K562 (cell line): ENCODE measurements at regions not wholly inside any gene's neighbourhood (a gene's known extent, or its start where the extent isn't known, plus 50 kb on each side); places are given as distances from the start of the nearest gene placed in this dataset.
A peak's percentile ranks its signal among the peaks of the same experiment; 100 is the strongest.

Experiments
- ATAC-seq: fragments of 200-7000 bp; cut with Tn5 transposase; 3 replicates; pipeline ENCODE4 v1.9.1; 2020; ENCODE audit warnings: moderate library complexity
- BruUV-seq: library from RNA; stranded (reverse); fragments of 400-500 nt; replicated peaks from 2 replicates; lab custom pipeline; 2021; lab: Mats Ljungman, UMichigan
- CTCF ChIA-PET: fragments of 300-600 bp; formaldehyde crosslinking; extraction: SDS; loops from one replicate; lab custom pipeline; 2021; ENCODE audit warnings: low intra/inter-chr PET ratio; lab: Yijun Ruan, JAX
- POLR2A ChIA-PET: fragments of 300-600, 350-650 bp; sonication (Branson Sonifier 250); formaldehyde crosslinking; extraction: SDS; loops from one replicate; lab custom pipeline; 2021; ENCODE audit warnings: antibody characterized with exemption, inconsistent platforms; lab: Yijun Ruan, JAX
- DNase-seq, 4 experiments: peaks; one replicate each; pipeline versions ENCODE4 v3.0.0 to v3.0.0-alpha.2; 2011 to 2018; ENCODE audit warnings: low spot score in 3 of 4, mixed read lengths in 3 of 4; ENCODE audit errors: extremely low read depth in 1 of 4
- FAIRE-seq: peaks from 2 replicates; lab custom pipeline; 2011; peaks lifted over from hg19 to GRCh38; lab: Jason Lieb, UNC
- H2AFZ ChIP-seq: 2 replicates; pipeline ENCODE4 v1.6.0; 2011; ENCODE audit warnings: low read depth, low read length, control low read depth, inconsistent platforms
- H3K27ac ChIP-seq: fragments of 200-600 bp; 3 replicates; pipeline ENCODE4 v1.8.0; 2011; ENCODE audit warnings: low read depth, mild to moderate bottlenecking, control low read depth, inconsistent platforms, low read length, moderate library complexity, mixed read lengths; ENCODE audit errors: extremely low read depth
- H3K27me3 ChIP-seq, 2 experiments: fragments of 300-600 bp in 1 of 2; 2 replicates in 1 of 2; 3 replicates in 1 of 2; pipeline versions ENCODE4 v1.6.0 to v1.8.0; 2011; ENCODE audit warnings: inconsistent platforms in 2 of 2, low read length in 2 of 2, mild to moderate bottlenecking in 1 of 2, mixed read lengths in 1 of 2, moderate library complexity in 1 of 2; ENCODE audit not compliant: control insufficient read depth in 2 of 2, insufficient read depth in 2 of 2
- H3K36me3 ChIP-seq: fragments of 300-600 bp; 3 replicates; pipeline ENCODE4 v1.8.0; 2011; ENCODE audit warnings: mild to moderate bottlenecking, low read length, inconsistent platforms; ENCODE audit not compliant: control insufficient read depth, insufficient read depth
- H3K4me1 ChIP-seq, 2 experiments: fragments of 200-600 bp in 1 of 2; replicated peaks in 1 of 2; 2 replicates in 1 of 2; 3 replicates in 1 of 2; pipeline versions ENCODE4 v1.5.1 to v1.8.0; 2011; ENCODE audit warnings: inconsistent platforms in 2 of 2, low read length in 2 of 2, mild to moderate bottlenecking in 1 of 2, mixed read lengths in 1 of 2, moderate library complexity in 1 of 2; ENCODE audit not compliant: control insufficient read depth in 2 of 2, insufficient read depth in 2 of 2
- H3K4me2 ChIP-seq: 2 replicates; pipeline ENCODE4 v1.6.1; 2011; ENCODE audit warnings: low read length, control low read depth, inconsistent platforms, mixed read lengths; ENCODE audit not compliant: insufficient read depth
- H3K4me3 ChIP-seq: fragments of 200-600 bp; sonication (generic), shearing (Covaris generic); 2 replicates; pipeline ENCODE4 v1.5.1; 2016; ENCODE audit warnings: control low read depth, inconsistent platforms
- H3K79me2 ChIP-seq: fragments of 200-600 bp; 3 replicates; pipeline ENCODE4 v1.8.0; 2011; ENCODE audit warnings: low read length, inconsistent platforms; ENCODE audit not compliant: control insufficient read depth, insufficient read depth
- H3K9ac ChIP-seq, 2 experiments: 2 replicates each; pipeline versions ENCODE4 v1.6.0 to v1.6.1; 2011; ENCODE audit warnings: low read depth in 2 of 2, low read length in 2 of 2, control low read depth in 1 of 2, inconsistent platforms in 1 of 2, mild to moderate bottlenecking in 1 of 2, mixed read lengths in 1 of 2; ENCODE audit not compliant: insufficient read depth in 1 of 2
- H3K9me1 ChIP-seq: one replicate; pipeline ENCODE4 v1.6.0; 2011; ENCODE audit warnings: inconsistent platforms, mild to moderate bottlenecking, low read length, moderate library complexity; ENCODE audit not compliant: control insufficient read depth, insufficient read depth
- H3K9me3 ChIP-seq: replicated peaks from 2 replicates; pipeline ENCODE4 v1.5.1; 2011; ENCODE audit warnings: low read depth, low read length, inconsistent platforms; ENCODE audit not compliant: control insufficient read depth, insufficient read depth
- H4K20me1 ChIP-seq: replicated peaks from 2 replicates; pipeline ENCODE4 v1.6.1; 2011; ENCODE audit warnings: low read length, inconsistent platforms, mixed read lengths; ENCODE audit not compliant: control insufficient read depth, insufficient read depth
- GABPA ChIP-seq: fragments of 200-800 bp; sonication (Bioruptor generic); conservative IDR thresholded peaks from 2 replicates; pipeline ENCODE4 v1.6.1; 2016; ENCODE audit warnings: low read depth, missing genetic modification characterization, missing compliant biosample characterization
- NR1H2 ChIP-seq: sonication (generic); formaldehyde crosslinking; IDR thresholded peaks from 2 replicates; pipeline ENCODE4 v1.4.0; 2020; ENCODE audit warnings: mild to moderate bottlenecking, missing genetic modification reagents
- POLR2A ChIP-seq: fragments of 450-650 bp; conservative IDR thresholded peaks from 2 replicates; pipeline ENCODE4 v1.6.1; 2016
- SAP30 ChIP-seq: fragments of 200-600 bp; sonication (generic); IDR thresholded peaks from 2 replicates; pipeline ENCODE4 v1.6.1; 2012; ENCODE audit warnings: borderline replicate concordance, low read depth, mild to moderate bottlenecking, moderate library complexity, low read length, control low read depth, inconsistent platforms; ENCODE audit not compliant: insufficient read depth, poor library complexity, severe bottlenecking
- SMARCB1 ChIP-seq: IDR thresholded peaks from 2 replicates; pipeline ENCODE4 v1.6.1; 2011; ENCODE audit warnings: improper control_type of control experiment, low read depth; ENCODE audit not compliant: insufficient read length
- TEAD2 ChIP-seq: fragments of 450-650 bp; IDR thresholded peaks from 2 replicates; pipeline ENCODE4 v1.6.1; 2016; ENCODE audit warnings: missing genetic modification characterization, control low read depth, missing compliant biosample characterization
- ZNF282 ChIP-seq: sonication (generic); formaldehyde crosslinking; IDR thresholded peaks from 2 replicates; pipeline ENCODE4 v1.8.1; 2023; ENCODE audit warnings: missing genetic modification reagents
- ZNF431 ChIP-seq: sonication (generic); formaldehyde crosslinking; IDR thresholded peaks from 2 replicates; pipeline ENCODE4 v1.8.0; 2022; ENCODE audit warnings: mild to moderate bottlenecking, missing genetic modification reagents
- WGBS: fragments of 100-300 bp; shearing (Covaris generic); methylation state at CpG from one replicate; pipeline ENCODE4 v1.1.6; 2016; ENCODE audit warnings: low coverage, mixed read lengths; ENCODE audit not compliant: insufficient coverage; ENCODE audit errors: missing lambda C conversion rate; 5-methylcytosine and 5-hydroxymethylcytosine counted together
- in situ Hi-C: fragments of 300-500 bp; cut with MboI; formaldehyde crosslinking; loops from 4 replicates; pipeline ENCODE4 v1.15.0; 2018; ENCODE audit warnings: inconsistent platforms, mixed read lengths
- intact Hi-C: fragments of 100-400 bp; cut with micrococcal nuclease; formaldehyde crosslinking; loops from 2 replicates; pipeline ENCODE4 v1.14.2; 2022
- TF ChIP-seq, protein P1 (sequence below): sonication (generic); formaldehyde crosslinking; IDR thresholded peaks from 2 replicates; pipeline ENCODE4 v1.8.0; 2023; ENCODE audit warnings: mild to moderate bottlenecking, missing genetic modification reagents
- TF ChIP-seq, protein P2 (sequence below), 2 experiments: fragments of 450-650 bp in 1 of 2; IDR thresholded peaks; 2 replicates each; pipeline ENCODE4 v1.6.1; 2011 to 2017; ENCODE audit warnings: low read depth in 2 of 2, antibody characterized with exemption in 1 of 2, borderline replicate concordance in 1 of 2, low read length in 1 of 2, mild to moderate bottlenecking in 1 of 2, mixed read lengths in 1 of 2; ENCODE audit not compliant: control insufficient read depth in 1 of 2

DNA sequence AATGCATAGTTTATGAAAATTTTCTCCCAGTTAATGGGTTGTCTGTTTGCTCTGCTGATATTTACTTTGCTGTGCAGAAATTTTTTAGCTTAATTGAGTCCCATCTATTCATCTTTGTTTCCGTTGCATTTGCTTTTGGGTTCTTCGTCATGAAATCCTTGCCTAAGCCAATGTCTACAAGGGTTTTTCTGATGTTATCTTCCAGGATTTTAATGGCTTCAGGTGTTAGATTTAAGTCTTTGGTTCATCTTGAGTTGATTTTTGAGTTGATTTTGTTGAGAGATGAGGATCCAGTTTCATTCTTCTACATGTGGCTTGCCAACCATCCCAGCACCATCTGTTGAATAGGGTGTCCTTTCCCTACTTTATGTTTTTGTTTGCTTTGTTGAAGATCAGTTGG lies 85.2 kb downstream of the DRAM2 start:
- CTCF ChIA-PET, result no interaction called here
- Histone ChIP-seq H3K27ac (no peak overlapping the region), H3K79me2 (no peaks in the 10 kb centered on the region), H2AFZ (no peak overlapping the region), H3K4me3 (no peak overlapping the region), H3K27me3 (no peaks in the 10 kb centered on the region), H3K9me3 (no peaks in the 10 kb centered on the region), H4K20me1 (no peaks in the 10 kb centered on the region), H3K9me1 (no peaks in the 10 kb centered on the region), H3K4me1 (no peaks in the 10 kb centered on the region), H3K9ac (no peak overlapping the region)
- no peak for ATAC-seq
- no peak for FAIRE-seq
- BruUV-seq, result no TSS peak
- intact Hi-C loops, result no loop called here
- TF ChIP-seq SMARCB1, result no peak
- TF ChIP-seq POLR2A, result peak; percentile 21; the same call in 1 of the 2 replicates
- TF ChIP-seq, all 486 proteins: peak for 1
- no peak for DNase-seq
- in situ Hi-C loops, result no loop called here
- POLR2A ChIA-PET, result no interaction called here
- Histone ChIP-seq H3K36me3 (no peaks in the 10 kb centered on the region), H3K4me2 (no peak overlapping the region)
- 0% methylated on average over 2 of the region's 2 CpGs for WGBS

DNA sequence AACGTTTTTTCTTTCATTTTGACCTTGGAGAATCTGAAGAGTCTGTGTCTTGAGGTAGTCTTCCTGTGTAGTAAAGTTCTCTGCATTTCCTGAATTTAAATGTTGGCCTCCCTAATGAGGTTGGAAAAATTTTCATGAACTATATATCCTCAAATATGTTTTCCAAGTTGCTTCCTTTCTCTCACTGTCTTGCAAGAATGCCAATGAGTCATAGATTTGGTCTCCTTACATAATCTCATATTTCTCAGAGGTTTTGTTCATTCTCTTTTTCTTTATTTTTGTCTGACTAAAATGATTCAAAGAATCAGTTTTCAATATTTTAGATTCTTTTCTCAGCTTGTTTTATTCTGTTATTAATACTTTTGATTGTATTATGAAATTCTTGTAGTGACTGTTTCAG lies 87.6 kb downstream of the DRAM2 start:
- Histone ChIP-seq H3K4me2 (no peak overlapping the region), H3K27ac (no peak overlapping the region), H2AFZ (no peak overlapping the region), H3K36me3 (no peaks in the 10 kb centered on the region), H3K9ac (no peak overlapping the region), H3K9me1 (no peaks in the 10 kb centered on the region), H3K27me3 (no peaks in the 10 kb centered on the region), H3K4me3 (no peak overlapping the region), H3K9me3 (no peaks in the 10 kb centered on the region), H3K79me2 (no peaks in the 10 kb centered on the region), H3K4me1 (no peaks in the 10 kb centered on the region), H4K20me1 (no peaks in the 10 kb centered on the region)
- no peak for FAIRE-seq
- no peak for ATAC-seq
- POLR2A ChIA-PET, result no interaction called here
- CTCF ChIA-PET, result no interaction called here
- WGBS, result 0% methylated on average over 1 of the region's 1 CpG
- intact Hi-C loops, result no loop called here
- no TSS peak for BruUV-seq
- no peak for DNase-seq
- in situ Hi-C loops, result no loop called here
- TF ChIP-seq, protein P1, sequence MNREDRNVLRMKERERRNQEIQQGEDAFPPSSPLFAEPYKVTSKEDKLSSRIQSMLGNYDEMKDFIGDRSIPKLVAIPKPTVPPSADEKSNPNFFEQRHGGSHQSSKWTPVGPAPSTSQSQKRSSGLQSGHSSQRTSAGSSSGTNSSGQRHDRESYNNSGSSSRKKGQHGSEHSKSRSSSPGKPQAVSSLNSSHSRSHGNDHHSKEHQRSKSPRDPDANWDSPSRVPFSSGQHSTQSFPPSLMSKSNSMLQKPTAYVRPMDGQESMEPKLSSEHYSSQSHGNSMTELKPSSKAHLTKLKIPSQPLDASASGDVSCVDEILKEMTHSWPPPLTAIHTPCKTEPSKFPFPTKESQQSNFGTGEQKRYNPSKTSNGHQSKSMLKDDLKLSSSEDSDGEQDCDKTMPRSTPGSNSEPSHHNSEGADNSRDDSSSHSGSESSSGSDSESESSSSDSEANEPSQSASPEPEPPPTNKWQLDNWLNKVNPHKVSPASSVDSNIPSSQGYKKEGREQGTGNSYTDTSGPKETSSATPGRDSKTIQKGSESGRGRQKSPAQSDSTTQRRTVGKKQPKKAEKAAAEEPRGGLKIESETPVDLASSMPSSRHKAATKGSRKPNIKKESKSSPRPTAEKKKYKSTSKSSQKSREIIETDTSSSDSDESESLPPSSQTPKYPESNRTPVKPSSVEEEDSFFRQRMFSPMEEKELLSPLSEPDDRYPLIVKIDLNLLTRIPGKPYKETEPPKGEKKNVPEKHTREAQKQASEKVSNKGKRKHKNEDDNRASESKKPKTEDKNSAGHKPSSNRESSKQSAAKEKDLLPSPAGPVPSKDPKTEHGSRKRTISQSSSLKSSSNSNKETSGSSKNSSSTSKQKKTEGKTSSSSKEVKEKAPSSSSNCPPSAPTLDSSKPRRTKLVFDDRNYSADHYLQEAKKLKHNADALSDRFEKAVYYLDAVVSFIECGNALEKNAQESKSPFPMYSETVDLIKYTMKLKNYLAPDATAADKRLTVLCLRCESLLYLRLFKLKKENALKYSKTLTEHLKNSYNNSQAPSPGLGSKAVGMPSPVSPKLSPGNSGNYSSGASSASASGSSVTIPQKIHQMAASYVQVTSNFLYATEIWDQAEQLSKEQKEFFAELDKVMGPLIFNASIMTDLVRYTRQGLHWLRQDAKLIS (CRISPR knock-in tag), result no peak
- no peak for TF ChIP-seq SAP30
- TF ChIP-seq, protein P2, sequence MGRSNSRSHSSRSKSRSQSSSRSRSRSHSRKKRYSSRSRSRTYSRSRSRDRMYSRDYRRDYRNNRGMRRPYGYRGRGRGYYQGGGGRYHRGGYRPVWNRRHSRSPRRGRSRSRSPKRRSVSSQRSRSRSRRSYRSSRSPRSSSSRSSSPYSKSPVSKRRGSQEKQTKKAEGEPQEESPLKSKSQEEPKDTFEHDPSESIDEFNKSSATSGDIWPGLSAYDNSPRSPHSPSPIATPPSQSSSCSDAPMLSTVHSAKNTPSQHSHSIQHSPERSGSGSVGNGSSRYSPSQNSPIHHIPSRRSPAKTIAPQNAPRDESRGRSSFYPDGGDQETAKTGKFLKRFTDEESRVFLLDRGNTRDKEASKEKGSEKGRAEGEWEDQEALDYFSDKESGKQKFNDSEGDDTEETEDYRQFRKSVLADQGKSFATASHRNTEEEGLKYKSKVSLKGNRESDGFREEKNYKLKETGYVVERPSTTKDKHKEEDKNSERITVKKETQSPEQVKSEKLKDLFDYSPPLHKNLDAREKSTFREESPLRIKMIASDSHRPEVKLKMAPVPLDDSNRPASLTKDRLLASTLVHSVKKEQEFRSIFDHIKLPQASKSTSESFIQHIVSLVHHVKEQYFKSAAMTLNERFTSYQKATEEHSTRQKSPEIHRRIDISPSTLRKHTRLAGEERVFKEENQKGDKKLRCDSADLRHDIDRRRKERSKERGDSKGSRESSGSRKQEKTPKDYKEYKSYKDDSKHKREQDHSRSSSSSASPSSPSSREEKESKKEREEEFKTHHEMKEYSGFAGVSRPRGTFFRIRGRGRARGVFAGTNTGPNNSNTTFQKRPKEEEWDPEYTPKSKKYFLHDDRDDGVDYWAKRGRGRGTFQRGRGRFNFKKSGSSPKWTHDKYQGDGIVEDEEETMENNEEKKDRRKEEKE (IDR thresholded peaks at IDR 0.05; ENCODE audit: borderline replicate concordance in 1 of 2, control insufficient read depth in 1 of 2, low read depth in 2 of 2, low read length in 1 of 2), result no peak
- no peak for TF ChIP-seq NR1H2 (CRISPR knock-in tag)
- TF ChIP-seq ZNF282 (CRISPR knock-in tag), result no peak
- TF ChIP-seq ZNF431 (CRISPR knock-in tag), result no peak
- TF ChIP-seq TEAD2 (tag), result no peak
- no peak for TF ChIP-seq GABPA
